NCI-H82 treated with DMSO at 0.1 percent for 48 hours (cell line): ENCODE measurements at regions not wholly inside any gene's neighbourhood (a gene's known extent, or its start where the extent isn't known, plus 50 kb on each side); places are given as distances from the start of the nearest gene placed in this dataset.

Experiments
- DNase-seq: peaks from one replicate; lab custom pipeline; 2025; ENCODE audit not compliant: unreplicated experiment; lab: John Stamatoyannopoulos, UW

GRCh38 chr1:184141361-184141880 lies 89.9 kb downstream of the TSEN15 start:
- DNase-seq, result no peak

- DNase-seq, result peak; percentile 40
Observed at GRCh38 chr1:184143449-184143848, 91.9 kb downstream of the TSEN15 start.

DNA sequence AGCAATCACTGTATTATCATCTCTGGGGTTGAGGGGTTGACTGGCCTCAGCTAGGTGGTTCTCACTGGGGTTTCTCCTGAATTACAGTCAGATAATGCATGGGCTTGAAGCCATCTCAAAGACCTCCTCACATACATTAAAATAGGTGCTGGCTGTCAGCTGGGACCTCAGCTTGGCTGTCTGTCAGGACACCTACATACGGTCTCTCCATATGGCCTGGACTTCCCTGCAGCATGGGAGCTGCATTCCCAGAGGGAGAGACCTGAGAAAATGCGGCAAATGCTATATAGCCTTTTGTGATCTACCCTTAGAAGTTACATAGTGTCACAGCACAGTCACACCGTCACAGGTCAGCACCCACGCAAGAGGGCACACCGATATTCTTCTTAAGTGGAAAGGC lies 93.6 kb downstream of the TSEN15 start:
- DNase-seq, result no peak

DNA sequence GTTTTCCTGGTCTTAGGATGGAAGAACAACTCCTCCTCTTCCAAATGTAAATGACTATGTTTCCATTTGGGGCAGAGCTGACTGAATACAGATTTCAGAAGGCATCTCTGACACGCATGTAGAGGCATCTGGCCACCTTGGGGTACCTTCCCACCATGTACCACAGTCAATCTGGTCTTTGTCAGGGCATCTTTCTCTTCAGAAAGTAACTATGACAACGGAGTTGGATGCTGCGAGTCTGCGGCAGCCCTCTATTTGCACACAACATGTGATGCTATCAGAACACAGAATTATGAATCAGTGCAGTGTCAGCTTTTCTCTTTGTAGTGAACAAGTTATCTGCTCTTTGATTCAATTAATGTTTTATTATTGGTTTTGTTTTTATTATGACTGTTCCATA lies 94.7 kb downstream of the TSEN15 start:
- no peak for DNase-seq

DNA sequence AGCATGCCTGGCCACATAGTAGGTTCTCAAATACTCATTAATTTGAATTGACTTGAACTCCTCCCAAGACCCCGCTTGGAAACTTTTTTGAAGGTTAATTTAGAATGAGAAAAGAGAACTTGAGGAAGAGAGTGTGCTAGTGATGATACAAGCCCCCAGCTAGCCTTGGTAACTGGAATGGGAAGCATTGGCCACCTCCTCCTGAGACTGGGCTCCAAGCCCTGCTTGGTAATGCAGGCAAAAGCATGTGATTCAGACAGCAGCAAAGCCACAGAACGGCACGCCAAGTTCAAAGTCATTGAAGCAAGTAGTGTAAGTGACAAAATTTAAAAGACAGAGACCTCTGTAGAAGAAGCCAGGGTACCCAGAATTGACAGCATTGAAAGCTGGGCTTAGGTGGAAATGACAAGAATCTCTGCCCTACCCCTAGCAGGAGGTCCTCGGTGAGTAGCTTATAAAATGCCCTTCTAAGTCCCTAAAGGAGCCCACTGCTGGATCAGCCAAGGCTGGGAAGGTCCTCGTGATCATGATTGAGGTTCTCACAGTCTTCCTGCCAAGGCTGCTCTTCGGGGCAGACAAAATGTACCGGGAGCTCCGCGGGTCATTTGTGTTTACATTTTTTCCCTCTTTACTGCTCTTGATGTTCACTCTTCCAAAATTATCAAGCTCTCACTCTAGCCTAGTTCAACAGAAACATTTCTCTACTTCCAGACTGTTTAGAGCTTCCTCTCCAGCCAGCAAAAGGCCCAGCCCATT lies 99.4 kb downstream of the TSEN15 start:
- DNase-seq, result no peak

- DNase-seq, result peak; percentile 39
Observed at GRCh38 chr1:184152434-184152898, 100.9 kb downstream of the TSEN15 start.

DNA sequence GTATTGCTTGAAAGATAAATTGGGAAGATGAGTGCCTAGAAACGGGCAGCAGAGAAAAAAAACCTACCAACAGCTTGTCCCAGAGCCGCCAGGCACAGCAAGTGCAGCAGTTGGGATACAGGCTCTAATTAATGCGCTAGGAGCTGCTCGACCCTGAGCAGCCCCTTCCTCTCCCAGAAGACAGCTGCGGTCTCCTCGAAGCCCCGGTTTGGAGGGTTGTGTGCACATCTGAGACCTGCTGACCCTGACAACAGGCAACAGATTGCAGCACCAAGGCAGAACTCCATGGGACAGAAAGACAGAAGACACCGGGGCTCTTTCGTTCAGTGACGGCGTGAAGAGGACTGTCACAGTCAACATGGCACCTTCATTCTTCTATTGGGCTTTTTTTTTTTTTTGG lies 101.4 kb downstream of the TSEN15 start:
- DNase-seq, result peak; percentile 39

GRCh38 chr1:184153731-184154130 lies 102.2 kb downstream of the TSEN15 start:
- DNase-seq, result no peak

- no peak for DNase-seq
Observed at GRCh38 chr1:184156521-184157393, 105.2 kb downstream of the TSEN15 start.

DNA sequence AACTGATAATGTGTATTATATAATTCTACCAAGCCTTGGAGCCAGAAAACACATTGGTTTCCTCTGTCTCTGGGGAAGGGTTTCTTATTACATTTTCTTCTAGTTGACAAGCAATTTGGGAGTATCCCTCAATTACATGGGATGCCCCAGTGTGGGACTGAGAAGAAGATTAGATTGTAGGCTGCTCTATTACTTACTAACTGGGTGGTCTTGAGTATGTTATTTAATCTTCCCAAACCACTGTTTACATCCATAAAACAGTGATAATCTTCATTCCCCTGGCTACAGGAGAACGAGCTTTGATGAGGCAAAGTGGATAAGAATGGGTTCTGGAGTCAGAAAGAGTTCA lies 105.8 kb downstream of the TSEN15 start:
- no peak for DNase-seq

DNA sequence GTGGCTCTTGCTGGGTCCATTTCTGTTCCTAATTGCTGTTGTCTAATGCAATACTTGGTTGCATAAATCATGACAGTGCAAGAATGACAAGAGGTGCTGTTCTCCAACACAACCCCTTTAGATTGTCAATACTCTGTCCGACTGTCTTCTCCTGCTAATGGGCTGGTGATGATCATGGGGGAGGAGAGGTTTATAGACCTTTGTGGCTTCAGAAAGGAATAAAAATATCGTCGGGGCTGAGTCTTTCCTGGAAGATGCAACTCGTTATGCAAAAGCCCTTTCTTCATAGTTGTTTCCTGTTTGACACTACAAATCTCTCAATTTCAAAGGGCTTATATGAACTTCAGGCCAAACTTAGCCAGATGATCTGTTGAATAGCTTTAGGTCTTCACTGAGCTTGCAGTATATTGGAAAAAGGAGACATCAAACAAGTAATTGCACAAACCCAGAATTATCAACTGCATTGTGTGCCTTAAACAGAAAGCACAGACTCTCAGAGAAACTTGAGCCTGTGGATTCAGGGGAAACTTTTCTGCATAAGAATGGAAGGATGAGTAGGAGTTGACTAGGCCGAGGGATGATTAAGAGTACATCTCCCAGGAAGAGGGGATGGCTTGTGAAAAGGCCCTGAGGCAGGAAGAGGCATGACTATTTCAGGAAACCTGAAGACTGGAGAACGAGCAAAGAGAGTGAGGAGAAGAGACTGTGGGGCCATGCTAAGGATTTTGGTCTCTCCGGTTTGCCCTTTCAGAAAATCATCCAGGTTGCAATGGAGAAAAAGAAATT lies 107.6 kb downstream of the TSEN15 start:
- DNase-seq, result no peak

DNA sequence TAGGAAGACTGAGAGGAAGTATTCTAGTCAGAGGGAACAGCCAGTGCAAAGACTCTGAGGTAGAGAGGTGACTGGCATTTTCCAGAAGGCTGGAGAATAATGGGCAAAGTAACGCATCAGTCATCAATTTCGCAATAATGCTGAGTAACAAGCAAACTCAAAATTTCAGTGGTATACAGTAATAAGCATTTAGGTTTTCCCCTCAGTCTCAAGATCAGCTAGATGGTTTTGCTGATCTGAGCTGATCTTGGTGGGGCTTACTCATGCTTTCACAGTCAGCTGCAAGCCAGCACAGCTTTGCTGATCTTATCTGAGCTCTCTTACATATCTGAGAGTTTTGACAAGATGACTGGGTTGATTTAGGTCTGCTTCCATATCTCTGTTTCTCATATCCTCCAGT lies 108.7 kb downstream of the TSEN15 start:
- DNase-seq, result no peak

GRCh38 chr1:184161071-184161698 lies 109.7 kb downstream of the TSEN15 start:
- DNase-seq, result no peak

- DNase-seq, result no peak
Observed at GRCh38 chr1:184162281-184162680, 110.8 kb downstream of the TSEN15 start.

- DNase-seq, result no peak
Observed at GRCh38 chr1:184163674-184164465, 112.3 kb downstream of the TSEN15 start.

- DNase-seq, result no peak
Observed at GRCh38 chr1:184164536-184164935, 113.0 kb downstream of the TSEN15 start.

GRCh38 chr1:184166485-184166884 lies 115.0 kb downstream of the TSEN15 start:
- no peak for DNase-seq

DNA sequence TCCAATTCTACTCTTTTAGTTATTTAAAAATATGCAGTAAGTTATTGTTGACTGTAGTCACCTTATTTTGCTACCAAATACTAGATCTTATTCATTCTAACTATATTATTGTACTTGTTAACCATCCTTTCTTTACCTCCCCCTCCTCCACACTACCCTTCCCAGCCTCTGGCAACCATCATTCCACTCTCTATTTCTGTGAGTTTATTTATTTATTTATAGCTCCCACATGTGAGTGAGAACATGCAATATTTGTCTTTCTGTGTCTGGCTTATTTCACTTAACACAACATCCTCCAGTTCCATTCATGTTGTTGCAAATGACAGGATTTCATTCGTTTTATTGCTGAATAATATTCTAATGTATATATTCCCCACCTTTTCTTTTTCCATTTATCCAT lies 115.8 kb downstream of the TSEN15 start:
- no peak for DNase-seq

DNA sequence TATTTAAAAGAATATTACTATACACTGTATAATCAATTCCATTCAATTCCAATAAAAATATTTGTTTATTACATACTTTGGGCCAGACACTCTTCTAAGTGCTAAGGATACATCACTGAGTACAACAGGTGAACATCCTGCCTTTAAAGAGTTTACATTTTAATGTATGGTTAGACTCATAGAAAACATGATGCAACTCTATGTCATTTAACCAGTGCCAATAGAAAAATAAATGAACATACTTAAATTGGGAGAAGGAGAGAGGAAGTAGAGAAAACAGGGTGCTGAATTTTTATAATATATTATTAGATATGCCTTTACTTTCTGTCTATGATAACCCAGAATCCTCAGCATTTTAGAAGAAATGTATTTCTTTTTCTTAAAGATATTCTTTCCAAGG lies 119.2 kb downstream of the TSEN15 start:
- no peak for DNase-seq

- no peak for DNase-seq
Observed at GRCh38 chr1:184176058-184176457, 124.5 kb downstream of the TSEN15 start.
